GM21423 (cell line): ENCODE measurements at regions not wholly inside any gene's neighbourhood (a gene's known extent, or its start where the extent isn't known, plus 50 kb on each side); places are given as distances from the start of the nearest gene placed in this dataset.

ENCODE experiments used
- ATAC-seq: cut with Tn5 transposase; IDR thresholded peaks from one replicate; pipeline ENCODE4 v1.9.1; 2021; ENCODE audit warnings: mild to moderate bottlenecking, moderate library complexity; ENCODE audit not compliant: unreplicated experiment

- no peak for ATAC-seq
These were observed 402.3 kb downstream of the LRATD1 start for GRCh38 chr2:15034860-15035259.

DNA sequence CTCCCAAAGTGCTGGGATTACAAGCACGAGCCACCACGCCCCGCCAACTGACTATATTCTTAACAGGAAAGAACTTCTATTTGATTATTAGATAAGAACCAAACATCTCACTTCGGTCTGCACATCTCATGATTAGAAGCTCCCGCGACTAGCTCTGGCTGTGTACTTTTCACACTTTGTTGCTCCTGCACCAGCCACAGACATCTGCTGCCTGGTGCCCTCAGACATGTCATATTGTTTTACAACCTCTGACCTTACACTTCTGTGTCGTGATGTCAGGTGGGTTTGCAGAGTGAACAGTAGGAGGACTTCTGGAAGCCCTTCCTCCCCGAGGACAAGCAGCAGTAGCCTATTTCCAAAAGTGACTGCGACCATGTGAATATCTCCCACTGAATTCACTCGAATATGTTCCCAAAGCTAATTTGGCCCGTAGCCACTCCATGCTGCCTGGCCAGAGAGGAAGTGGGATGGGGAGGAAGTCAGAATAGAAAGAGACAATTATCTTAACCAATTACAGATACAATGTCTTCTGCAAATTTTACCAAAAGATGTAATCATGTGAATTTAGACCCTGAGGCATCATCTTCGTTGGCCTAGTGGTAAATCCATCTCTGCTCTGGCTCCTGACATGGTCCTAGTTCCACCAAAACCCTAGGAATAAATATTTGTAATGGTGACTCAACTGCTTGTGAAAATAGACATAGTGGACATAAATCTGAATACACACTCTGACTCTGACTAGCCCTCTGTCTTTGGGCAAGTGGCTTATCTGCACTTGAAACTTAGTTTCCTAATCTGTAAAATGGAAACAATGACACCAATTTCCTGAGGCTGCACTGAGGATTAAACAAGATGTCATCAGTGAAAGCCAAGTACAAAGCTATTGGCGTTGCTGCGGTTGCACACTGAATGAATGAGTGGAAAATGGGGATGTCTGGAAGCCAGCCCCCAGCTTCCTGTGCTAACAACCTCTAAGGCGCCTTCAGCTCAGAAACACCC, 406.1 kb downstream of the LRATD1 start:
- no peak for ATAC-seq

DNA sequence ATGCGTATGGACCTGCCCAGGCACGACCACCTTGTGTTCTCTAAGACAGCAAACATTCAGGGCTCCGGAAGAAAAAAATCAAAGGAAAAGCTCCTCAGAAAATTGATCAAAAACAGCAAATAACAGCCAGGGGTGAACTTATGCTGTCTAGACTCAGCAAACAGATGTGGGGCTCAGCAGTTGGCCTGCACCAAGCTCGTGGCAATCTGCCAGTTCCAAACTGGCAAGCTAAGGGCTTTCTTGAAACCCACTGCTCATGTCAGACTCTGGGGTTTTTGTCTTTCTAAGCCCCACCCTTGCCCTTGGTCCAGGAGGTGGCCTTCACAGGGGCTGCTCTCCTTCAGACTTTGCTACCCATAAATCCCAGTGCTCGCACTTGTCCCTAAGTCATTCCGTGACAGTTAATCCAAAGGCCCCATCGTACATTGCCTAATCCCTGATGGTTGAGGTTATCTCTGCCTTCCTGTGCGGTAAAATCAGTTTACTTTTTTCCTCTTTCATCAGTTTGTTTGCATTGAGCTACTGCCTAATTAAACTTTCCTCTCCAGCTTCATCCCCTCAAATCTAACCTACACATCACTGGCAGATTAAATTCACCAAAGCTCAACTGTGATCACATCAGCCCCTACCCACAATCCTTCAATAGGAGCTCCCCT, 408.0 kb downstream of the LRATD1 start:
- ATAC-seq, result no peak

GRCh38 chr2:15041429-15041837, 408.9 kb downstream of the LRATD1 start:
- no peak for ATAC-seq

DNA sequence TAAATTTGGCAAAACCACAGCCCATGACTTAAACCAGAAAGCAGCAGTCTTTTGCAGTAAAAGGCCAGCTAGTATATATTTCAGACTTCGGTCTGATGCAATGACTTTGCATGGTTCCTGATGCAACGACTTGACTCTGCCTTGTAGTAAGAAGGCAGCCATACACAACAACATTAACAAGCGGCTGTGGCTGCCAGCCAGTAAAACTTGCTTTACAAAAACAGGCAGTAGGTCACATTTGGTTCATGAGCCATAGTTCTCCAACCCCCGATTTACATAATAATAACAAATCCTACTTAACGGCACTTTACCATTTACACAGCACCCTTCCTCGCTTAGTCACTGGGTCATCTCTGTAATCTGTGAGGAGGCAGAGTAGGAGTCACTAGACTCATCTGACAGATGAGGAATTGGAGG, 410.3 kb downstream of the LRATD1 start:
- ATAC-seq, result no peak

GRCh38 chr2:15043336-15044058, 411.0 kb downstream of the LRATD1 start:
- no peak for ATAC-seq

GRCh38 chr2:15045054-15045453, 412.5 kb downstream of the LRATD1 start:
- no peak for ATAC-seq

GRCh38 chr2:15047184-15047583, 414.7 kb downstream of the LRATD1 start:
- ATAC-seq, result no peak

GRCh38 chr2:15048000-15048399, 415.5 kb downstream of the LRATD1 start:
- no peak for ATAC-seq

GRCh38 chr2:15049096-15049993, 416.8 kb downstream of the LRATD1 start:
- no peak for ATAC-seq

GRCh38 chr2:15050483-15050882, 418.0 kb downstream of the LRATD1 start:
- no peak for ATAC-seq

DNA sequence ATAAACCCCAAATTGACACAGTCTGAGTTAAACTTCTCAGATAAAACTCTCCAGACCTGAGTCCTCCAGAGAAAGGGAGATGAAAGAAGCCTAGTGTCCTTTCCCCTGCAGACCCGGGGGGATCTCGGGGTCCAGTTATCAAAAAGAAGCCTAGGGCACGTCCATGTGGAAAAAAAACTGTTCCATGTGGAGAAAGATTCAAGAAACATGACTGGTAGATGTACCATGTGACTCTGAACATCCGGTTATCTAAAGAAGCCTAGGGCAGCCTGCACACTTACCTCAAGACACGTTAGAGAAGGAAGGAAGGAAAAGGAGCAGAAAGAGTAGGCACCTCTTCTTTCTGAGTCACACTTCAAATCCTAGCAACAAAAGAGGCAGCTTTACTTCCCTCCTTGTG, 421.0 kb downstream of the LRATD1 start:
- ATAC-seq, result no peak

- no peak for ATAC-seq
These were observed 425.7 kb downstream of the LRATD1 start for GRCh38 chr2:15058015-15058720.

DNA sequence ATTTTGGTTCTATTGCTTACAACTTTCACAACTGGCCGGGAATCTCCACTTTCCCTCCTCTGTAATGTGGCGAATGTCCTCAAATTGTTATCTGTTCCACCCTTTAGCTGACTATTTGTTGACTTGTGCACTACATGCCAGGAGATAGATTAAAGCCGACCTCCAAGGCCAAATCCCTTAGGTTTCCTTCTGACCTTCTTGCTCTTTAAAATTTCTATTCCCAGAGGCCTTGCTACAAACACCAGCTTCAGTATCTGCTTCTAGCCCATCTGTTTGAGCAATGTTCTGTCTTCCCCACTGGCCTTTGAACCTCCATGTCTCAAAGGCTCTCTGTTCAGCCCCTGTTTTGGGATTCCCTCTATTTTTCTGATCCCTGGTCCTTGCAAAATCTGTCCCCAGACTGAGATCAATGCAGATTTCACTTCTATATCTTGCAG, 426.2 kb downstream of the LRATD1 start:
- no peak for ATAC-seq

DNA sequence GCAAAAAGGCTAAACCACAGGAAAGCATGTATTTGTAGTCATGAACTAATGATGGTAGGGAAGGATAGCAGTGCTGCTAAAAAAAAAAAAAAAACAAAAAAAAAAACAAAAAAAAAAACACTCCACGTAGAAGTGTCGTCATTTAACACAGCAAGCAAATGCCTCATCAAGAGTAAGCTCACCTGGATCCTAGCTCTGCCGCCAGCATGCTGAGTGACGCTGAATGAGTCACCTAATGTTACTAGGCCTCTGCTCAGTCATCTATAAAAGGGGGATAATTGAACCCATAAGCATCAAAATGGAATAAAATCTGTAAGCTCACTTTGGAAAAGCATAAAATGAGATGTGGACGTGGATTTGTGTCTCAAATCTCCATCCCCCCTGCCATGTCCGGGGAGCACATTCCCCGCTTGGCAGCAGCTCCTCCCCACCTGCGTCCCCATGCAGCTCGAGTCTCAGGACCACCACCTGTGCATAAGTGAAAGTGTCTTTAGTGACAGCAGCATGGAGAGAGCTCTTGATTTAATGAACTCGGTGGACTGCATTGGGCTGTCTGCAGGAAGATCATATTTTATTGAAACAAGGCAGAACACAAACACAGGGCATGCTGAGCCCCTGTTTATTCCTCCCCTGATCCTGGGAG, 427.5 kb downstream of the LRATD1 start:
- ATAC-seq, result no peak

DNA sequence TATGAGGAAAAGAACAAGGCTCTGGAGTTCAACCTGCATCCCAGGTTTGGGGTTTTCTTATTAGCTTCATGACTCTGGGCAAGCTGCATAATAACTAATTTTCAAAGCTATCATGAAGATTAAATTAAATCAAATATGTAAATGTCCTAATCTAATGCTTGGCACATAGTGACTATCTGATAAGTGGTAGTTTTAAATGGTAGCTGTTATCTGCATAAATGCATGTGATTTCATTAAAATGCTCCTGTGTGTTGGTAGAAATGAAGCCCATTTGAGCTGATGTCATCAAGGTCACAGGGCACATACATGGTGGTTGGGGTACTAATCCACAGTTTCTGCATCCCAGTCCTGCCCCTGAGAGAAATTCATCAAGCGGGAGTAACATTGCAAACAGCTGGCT, 428.8 kb downstream of the LRATD1 start:
- no peak for ATAC-seq

GRCh38 chr2:15066138-15066537, 433.6 kb downstream of the LRATD1 start:
- ATAC-seq, result no peak

- ATAC-seq, result no peak
These were observed 436.6 kb downstream of the LRATD1 start for GRCh38 chr2:15069149-15069548.

- no peak for ATAC-seq
These were observed 440.3 kb downstream of the LRATD1 start for GRCh38 chr2:15072836-15073235.
